OCI-LY7 (cell line): ENCODE measurements at regions not wholly inside any gene's neighbourhood (a gene's known extent, or its start where the extent isn't known, plus 50 kb on each side); places are given as distances from the start of the nearest gene placed in this dataset.

Source experiments
- BruUV-seq: library from RNA; stranded (reverse); fragments of 400-500 nt; replicated peaks from 2 replicates; lab custom pipeline; 2021; lab: Mats Ljungman, UMichigan
- CTCF ChIA-PET: fragments of 300-600 bp; sonication (Branson Sonifier 250); formaldehyde crosslinking; loops from one replicate; lab custom pipeline; 2022; ENCODE audit warnings: antibody characterized with exemption; ENCODE audit not compliant: unreplicated experiment; lab: Charles Lee
- POLR2A ChIA-PET: fragments of 300-600 bp; sonication (Branson Sonifier 250); formaldehyde crosslinking; loops from one replicate; lab custom pipeline; 2022; ENCODE audit warnings: antibody characterized with exemption; lab: Charles Lee
- DNase-seq: peaks from one replicate; pipeline ENCODE4 v3.0.0-alpha.2; 2015; ENCODE audit warnings: low spot score
- H2AFZ ChIP-seq: fragments of 200-600 bp; sonication (generic), shearing (Covaris generic); 2 replicates; pipeline ENCODE4 v1.6.1; 2014; ENCODE audit warnings: mild to moderate bottlenecking, antibody characterized with exemption, low read length, moderate library complexity
- H3K27ac ChIP-seq: fragments of 200-600 bp; sonication (generic); 2 replicates; pipeline ENCODE4 v1.5.1; 2014; ENCODE audit warnings: mixed run types, low read depth, mild to moderate bottlenecking, moderate library complexity, low read length, inconsistent platforms; ENCODE audit not compliant: poor library complexity, severe bottlenecking
- H3K36me3 ChIP-seq: fragments of 200-600 bp; sonication (generic); 2 replicates; pipeline ENCODE4 v1.6.1; 2014; ENCODE audit warnings: mild to moderate bottlenecking, antibody characterized with exemption, low read length, moderate library complexity, mixed read lengths; ENCODE audit not compliant: insufficient read depth
- H3K4me1 ChIP-seq: fragments of 200-600 bp; sonication (generic); 2 replicates; pipeline ENCODE4 v1.5.1; 2014; ENCODE audit warnings: mild to moderate bottlenecking, low read length; ENCODE audit not compliant: insufficient read depth, poor library complexity, severe bottlenecking
- H3K4me2 ChIP-seq: fragments of 200-600 bp; sonication (generic); 2 replicates; pipeline ENCODE4 v1.6.1; 2014; ENCODE audit warnings: mild to moderate bottlenecking, low read length
- H3K4me3 ChIP-seq: fragments of 200-600 bp; sonication (generic); 2 replicates; pipeline ENCODE4 v1.5.1; 2014; ENCODE audit warnings: mild to moderate bottlenecking, low read depth, low read length; ENCODE audit not compliant: poor library complexity, severe bottlenecking
- H3K79me2 ChIP-seq: fragments of 200-600 bp; sonication (generic); 2 replicates; pipeline ENCODE4 v1.6.1; 2016; ENCODE audit warnings: low read depth, mild to moderate bottlenecking, low read length, moderate library complexity, mixed read lengths; ENCODE audit not compliant: insufficient read depth
- H3K9me2 ChIP-seq: fragments of 200-600 bp; sonication (generic); 2 replicates; pipeline ENCODE4 v1.6.1; 2016; ENCODE audit warnings: mild to moderate bottlenecking, low read length, mixed read lengths; ENCODE audit not compliant: insufficient read depth
- H3K9me3 ChIP-seq: fragments of 200-600 bp; sonication (generic); 2 replicates; pipeline ENCODE4 v1.6.1; 2014; ENCODE audit warnings: mild to moderate bottlenecking, mixed run types, low read length, mixed read lengths
- H4K20me1 ChIP-seq: fragments of 200-600 bp; sonication (generic); 2 replicates; pipeline ENCODE4 v1.6.1; 2014; ENCODE audit warnings: mild to moderate bottlenecking, antibody characterized with exemption, low read length, moderate library complexity, mixed read lengths; ENCODE audit not compliant: insufficient read depth
- EZH2phosphoT487 ChIP-seq: fragments of 200-600 bp; sonication (generic); IDR thresholded peaks from 2 replicates; pipeline ENCODE4 v1.6.1; 2018; ENCODE audit warnings: low read depth, borderline replicate concordance, mild to moderate bottlenecking, mixed run types, antibody characterized with exemption, low read length, moderate library complexity, mixed read lengths
- intact Hi-C: fragments of 100-400 bp; cut with micrococcal nuclease; formaldehyde crosslinking; loops from one replicate; pipeline ENCODE4 v1.10.0; 2022; ENCODE audit not compliant: unreplicated experiment
- TF ChIP-seq, protein P1 (sequence below): fragments of 200-600 bp; sonication (generic); conservative IDR thresholded peaks from 2 replicates; pipeline ENCODE4 v1.5.1; 2014; ENCODE audit warnings: mild to moderate bottlenecking, antibody characterized with exemption, low read length, moderate library complexity, mixed read lengths

DNA sequence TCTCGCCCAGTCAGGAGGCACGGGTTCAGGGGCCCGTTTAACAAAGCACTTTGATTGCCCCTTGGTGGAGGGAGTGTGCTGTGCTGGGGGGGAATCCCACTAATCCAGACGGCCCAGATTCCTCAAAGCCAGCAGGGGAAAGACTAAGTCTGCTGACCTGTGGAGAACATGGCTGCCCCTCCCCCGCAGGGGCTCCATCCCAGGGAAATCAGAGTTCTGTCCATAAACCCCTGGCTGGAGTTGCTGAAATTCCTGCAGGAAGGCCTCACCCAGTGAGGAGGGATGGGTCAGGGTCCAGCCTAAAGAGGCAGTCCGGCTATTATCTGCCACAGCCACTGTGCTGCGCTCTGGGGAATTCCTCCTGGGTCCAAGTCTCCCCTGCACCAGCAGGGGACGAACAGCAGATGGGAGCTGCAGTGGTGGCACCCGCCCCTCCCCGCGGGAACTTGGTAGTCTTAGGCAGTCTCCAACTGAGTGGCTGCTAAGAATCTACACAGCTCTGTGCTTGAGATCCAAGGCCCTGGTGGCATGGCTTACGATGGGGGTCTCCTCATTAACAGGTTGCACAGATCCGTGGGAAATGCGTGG, 174.0 kb upstream of the DAB2 start:
- no peaks in the 10 kb centered on the region for H3K9me3 ChIP-seq
- H2AFZ ChIP-seq, result no peak overlapping the region
- no peaks in the 10 kb centered on the region for H4K20me1 ChIP-seq
- ChIA-PET POLR2A (interaction anchor here (0.6 to 1.1 kb wide), 3 partner anchors 11 to 1707 kb away, joined by 3 read pairs; no protein-coding TSS in a partner anchor), CTCF (no interaction called here)
- no peaks in the 10 kb centered on the region for H3K36me3 ChIP-seq
- no peak overlapping the region for H3K4me2 ChIP-seq
- DNase-seq, result no peak
- H3K4me3 ChIP-seq, result no peak overlapping the region
- no peak overlapping the region for H3K27ac ChIP-seq
- TF ChIP-seq, protein P1, sequence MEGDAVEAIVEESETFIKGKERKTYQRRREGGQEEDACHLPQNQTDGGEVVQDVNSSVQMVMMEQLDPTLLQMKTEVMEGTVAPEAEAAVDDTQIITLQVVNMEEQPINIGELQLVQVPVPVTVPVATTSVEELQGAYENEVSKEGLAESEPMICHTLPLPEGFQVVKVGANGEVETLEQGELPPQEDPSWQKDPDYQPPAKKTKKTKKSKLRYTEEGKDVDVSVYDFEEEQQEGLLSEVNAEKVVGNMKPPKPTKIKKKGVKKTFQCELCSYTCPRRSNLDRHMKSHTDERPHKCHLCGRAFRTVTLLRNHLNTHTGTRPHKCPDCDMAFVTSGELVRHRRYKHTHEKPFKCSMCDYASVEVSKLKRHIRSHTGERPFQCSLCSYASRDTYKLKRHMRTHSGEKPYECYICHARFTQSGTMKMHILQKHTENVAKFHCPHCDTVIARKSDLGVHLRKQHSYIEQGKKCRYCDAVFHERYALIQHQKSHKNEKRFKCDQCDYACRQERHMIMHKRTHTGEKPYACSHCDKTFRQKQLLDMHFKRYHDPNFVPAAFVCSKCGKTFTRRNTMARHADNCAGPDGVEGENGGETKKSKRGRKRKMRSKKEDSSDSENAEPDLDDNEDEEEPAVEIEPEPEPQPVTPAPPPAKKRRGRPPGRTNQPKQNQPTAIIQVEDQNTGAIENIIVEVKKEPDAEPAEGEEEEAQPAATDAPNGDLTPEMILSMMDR, result no peak
- TF ChIP-seq EZH2phosphoT487, result no peak
- intact Hi-C loops, result no loop called here
- no peaks in the 10 kb centered on the region for H3K4me1 ChIP-seq
- no peaks in the 10 kb centered on the region for H3K79me2 ChIP-seq
- H3K9me2 ChIP-seq, result no peaks in the 10 kb centered on the region
- no TSS peak for BruUV-seq

DNA sequence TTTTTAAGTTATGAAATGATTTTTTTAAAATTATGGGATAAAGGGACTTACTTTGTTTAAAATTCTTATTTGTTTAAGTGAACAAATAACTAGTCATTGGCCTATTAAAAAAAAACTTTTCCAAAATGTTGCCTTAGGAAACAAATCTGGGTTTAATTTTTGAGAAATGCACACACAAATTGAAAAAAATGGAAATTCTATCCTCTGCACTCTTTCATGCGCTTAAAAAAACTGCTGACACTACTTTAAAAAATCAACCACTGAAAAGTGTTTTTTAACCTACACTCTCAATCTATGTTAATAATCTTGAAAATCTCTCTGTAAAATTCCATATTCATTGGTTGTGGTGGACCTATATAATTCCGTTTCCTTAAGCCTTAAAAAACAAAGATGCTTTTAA, 163.4 kb upstream of the DAB2 start:
- no peak overlapping the region for H3K4me2 ChIP-seq
- no peaks in the 10 kb centered on the region for H3K9me3 ChIP-seq
- no peaks in the 10 kb centered on the region for H3K79me2 ChIP-seq
- H3K4me1 ChIP-seq, result no peaks in the 10 kb centered on the region
- no peak overlapping the region for H2AFZ ChIP-seq
- POLR2A ChIA-PET, result interaction anchor here (0.6 kb wide), 1 partner anchor 10 kb away, joined by 3 read pairs; no protein-coding TSS in a partner anchor
- no peaks in the 10 kb centered on the region for H4K20me1 ChIP-seq
- no TSS peak for BruUV-seq
- CTCF ChIA-PET, result no interaction called here
- no peaks in the 10 kb centered on the region for H3K9me2 ChIP-seq
- intact Hi-C loops, result no loop called here
- H3K27ac ChIP-seq, result no peak overlapping the region
- no peak for TF ChIP-seq EZH2phosphoT487
- no peak overlapping the region for H3K4me3 ChIP-seq
- no peak for DNase-seq
- no peaks in the 10 kb centered on the region for H3K36me3 ChIP-seq

DNA sequence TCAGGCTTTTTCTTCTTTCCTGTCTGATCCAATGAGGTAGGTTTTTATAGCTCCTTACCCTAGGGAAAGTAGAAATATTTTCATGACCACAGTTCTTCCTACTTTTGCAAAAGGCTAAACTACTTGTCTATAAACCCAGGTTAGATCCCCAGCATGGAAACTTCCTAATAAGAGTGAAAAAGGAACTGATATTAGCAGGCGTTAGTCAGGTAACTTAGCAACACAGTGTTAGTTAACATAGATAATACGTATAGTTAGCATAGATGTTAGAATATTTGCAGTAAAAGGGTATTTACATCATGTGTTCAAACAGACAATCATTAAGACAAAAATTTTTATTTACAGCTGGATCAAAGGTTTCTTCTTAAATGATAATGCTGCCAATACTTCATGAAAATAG, 162.9 kb upstream of the DAB2 start:
- DNase-seq, result no peak
- Histone ChIP-seq H3K36me3 (no peaks in the 10 kb centered on the region), H3K9me2 (no peaks in the 10 kb centered on the region), H3K9me3 (no peaks in the 10 kb centered on the region), H3K79me2 (no peaks in the 10 kb centered on the region), H4K20me1 (no peaks in the 10 kb centered on the region), H3K4me3 (no peak overlapping the region), H3K27ac (no peak overlapping the region), H2AFZ (no peak overlapping the region), H3K4me2 (no peak overlapping the region), H3K4me1 (no peaks in the 10 kb centered on the region)
- ChIA-PET CTCF (no interaction called here), POLR2A (interaction anchor here (0.6 kb wide), 1 partner anchor 10 kb away, joined by 3 read pairs; no protein-coding TSS in a partner anchor)
- TF ChIP-seq, protein P1, result no peak
- no peak for TF ChIP-seq EZH2phosphoT487
- BruUV-seq, result no TSS peak
- intact Hi-C loops, result no loop called here
